ENCODE measurements at regions not wholly inside any gene's neighbourhood (a gene's known extent, or its start where the extent isn't known, plus 50 kb on each side); places are given as distances from the start of the nearest gene placed in this dataset.

GRCh38 chr9:31736581-31737179 lies 647.8 kb upstream of the ACO1 start:
- Histone ChIP-seq H3K27ac (ENCODE audit: extremely low read depth, low read depth, low read length) (no peak overlapping the region), H3K9me3 (ENCODE audit: control insufficient read depth, insufficient read depth, low read depth, low read length) (no peaks in the 10 kb centered on the region), H3K36me3 (ENCODE audit: control insufficient read depth in 2 of 2, insufficient read depth in 1 of 2, low read length in 2 of 2) (no peaks in the 10 kb centered on the region), H3K4me3 (ENCODE audit: low read depth, low read length) (no peak overlapping the region), H3K4me1 (ENCODE audit: control insufficient read depth, insufficient read depth, low read length) (no peaks in the 10 kb centered on the region)
- ChIA-PET CTCF (no interaction called here), POLR2A (no interaction called here)
- no peak for TF ChIP-seq ZNF473 (tag by site-specific recombination; IDR thresholded peaks at IDR 0.05)
- no peak for TF ChIP-seq ZNF37A (tag by site-specific recombination; IDR thresholded peaks at IDR 0.05)
- TF ChIP-seq BCL11A (tag by site-specific recombination; IDR thresholded peaks at IDR 0.05; ENCODE audit: low read depth), result no peak
- TF ChIP-seq ZNF302 (tag by site-specific recombination; IDR thresholded peaks at IDR 0.05; ENCODE audit: low read depth), result no peak
- TF ChIP-seq ZNF777 (tag by site-specific recombination; IDR thresholded peaks at IDR 0.05; ENCODE audit: borderline replicate concordance), result no peak
- no peak for TF ChIP-seq SCRT1 (tag by site-specific recombination; IDR thresholded peaks at IDR 0.05; ENCODE audit: borderline replicate concordance)
- no peak for TF ChIP-seq ZNF514 (tag by site-specific recombination; IDR thresholded peaks at IDR 0.05)
- no peak for TF ChIP-seq GFI1B (tag by site-specific recombination; IDR thresholded peaks at IDR 0.05)
- no peak for TF ChIP-seq ZNF274 (IDR thresholded peaks at IDR 0.05; ENCODE audit: low read length)
- no peak for TF ChIP-seq ZNF274 (tag by site-specific recombination; IDR thresholded peaks at IDR 0.05; ENCODE audit: borderline replicate concordance)
- TF ChIP-seq ZNF658 (tag by site-specific recombination; IDR thresholded peaks at IDR 0.05), result no peak
- no peak for TF ChIP-seq ZNF112 (tag by site-specific recombination; IDR thresholded peaks at IDR 0.05)
- no peak for TF ChIP-seq ZNF585B (tag by site-specific recombination; IDR thresholded peaks at IDR 0.05)
- TF ChIP-seq ZNF692 (tag by site-specific recombination; IDR thresholded peaks at IDR 0.05), result no peak
- no peak for TF ChIP-seq ZXDB (tag by site-specific recombination; IDR thresholded peaks at IDR 0.05)
- no peak for TF ChIP-seq ZNF670 (tag by site-specific recombination; IDR thresholded peaks at IDR 0.05; ENCODE audit: low read depth)
- TF ChIP-seq ZNF174 (tag by site-specific recombination; IDR thresholded peaks at IDR 0.05), result no peak
- TF ChIP-seq ZNF324 (tag by site-specific recombination; IDR thresholded peaks at IDR 0.05), result no peak
- TF ChIP-seq ZNF510 (tag by site-specific recombination; IDR thresholded peaks at IDR 0.05; ENCODE audit: insufficient replicate concordance), result no peak
- TF ChIP-seq HOXA7 (CRISPR knock-in tag; IDR thresholded peaks at IDR 0.05; ENCODE audit: borderline replicate concordance), result no peak

GRCh38 chr9:31740705-31741104 lies 643.7 kb upstream of the ACO1 start:
- H3K9me3 ChIP-seq (ENCODE audit: control insufficient read depth, insufficient read depth, low read depth, low read length), result no peaks in the 10 kb centered on the region
- CTCF ChIA-PET, result no interaction called here
- POLR2A ChIA-PET, result no interaction called here
- H3K27ac ChIP-seq (ENCODE audit: extremely low read depth, low read depth, low read length), result no peak overlapping the region
- no peaks in the 10 kb centered on the region for H3K4me1 ChIP-seq (ENCODE audit: control insufficient read depth, insufficient read depth, low read length)
- no peak for TF ChIP-seq ZNF138 (tag by site-specific recombination; IDR thresholded peaks at IDR 0.05; ENCODE audit: borderline replicate concordance)
- TF ChIP-seq ZNF18 (tag by site-specific recombination; IDR thresholded peaks at IDR 0.05), result no peak
- TF ChIP-seq ZNF248 (tag by site-specific recombination; IDR thresholded peaks at IDR 0.05), result no peak
- TF ChIP-seq KLF9 (tag by site-specific recombination; IDR thresholded peaks at IDR 0.05; ENCODE audit: low read depth), result no peak
- TF ChIP-seq ZNF580 (tag by site-specific recombination; IDR thresholded peaks at IDR 0.05), result no peak
- no peak for TF ChIP-seq OVOL3 (tag by site-specific recombination; IDR thresholded peaks at IDR 0.05)
- TF ChIP-seq GLIS2 (tag by site-specific recombination; IDR thresholded peaks at IDR 0.05), result no peak
- TF ChIP-seq ZNF600 (tag by site-specific recombination; IDR thresholded peaks at IDR 0.05), result no peak
- no peak for TF ChIP-seq ZNF184 (tag by site-specific recombination; IDR thresholded peaks at IDR 0.05)
- TF ChIP-seq ZNF626 (tag by site-specific recombination; IDR thresholded peaks at IDR 0.05), result no peak
- no peak for TF ChIP-seq ZSCAN18 (tag by site-specific recombination; IDR thresholded peaks at IDR 0.05)
- H3K36me3 ChIP-seq (ENCODE audit: control insufficient read depth in 2 of 2, insufficient read depth in 1 of 2, low read length in 2 of 2), result no peaks in the 10 kb centered on the region
- H3K4me3 ChIP-seq (ENCODE audit: low read depth, low read length), result no peak overlapping the region

All from HEK293 (cell line).